ENCODE measurements at regions not wholly inside any gene's neighbourhood (a gene's known extent, or its start where the extent isn't known, plus 50 kb on each side); places are given as distances from the start of the nearest gene placed in this dataset.

DNA sequence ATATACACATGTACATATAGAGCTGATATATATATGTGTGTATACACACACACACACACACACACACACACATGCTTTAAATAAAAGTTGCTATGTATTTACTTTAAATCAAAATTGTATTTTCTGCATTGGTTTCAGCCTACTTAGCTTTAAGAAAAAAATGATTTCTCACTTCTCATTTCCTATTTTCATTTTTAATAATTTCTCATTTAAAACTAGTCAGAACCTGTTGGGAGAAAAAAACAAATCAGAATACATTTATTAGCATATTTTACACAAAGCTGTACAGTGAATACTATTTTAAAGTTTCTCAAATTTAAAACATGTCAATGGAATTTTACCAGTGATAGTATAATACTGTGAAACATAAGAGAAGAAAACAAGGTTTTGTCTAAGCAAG lies 681.8 kb downstream of the CENPC start:
- H3K27ac ChIP-seq: no peak overlapping the region
- TF ChIP-seq POLR2AphosphoS5 (IDR thresholded peaks at IDR 0.05) (no peak), POLR2A (IDR thresholded peaks at IDR 0.05) (no peak)
- TF ChIP-seq, protein P1, sequence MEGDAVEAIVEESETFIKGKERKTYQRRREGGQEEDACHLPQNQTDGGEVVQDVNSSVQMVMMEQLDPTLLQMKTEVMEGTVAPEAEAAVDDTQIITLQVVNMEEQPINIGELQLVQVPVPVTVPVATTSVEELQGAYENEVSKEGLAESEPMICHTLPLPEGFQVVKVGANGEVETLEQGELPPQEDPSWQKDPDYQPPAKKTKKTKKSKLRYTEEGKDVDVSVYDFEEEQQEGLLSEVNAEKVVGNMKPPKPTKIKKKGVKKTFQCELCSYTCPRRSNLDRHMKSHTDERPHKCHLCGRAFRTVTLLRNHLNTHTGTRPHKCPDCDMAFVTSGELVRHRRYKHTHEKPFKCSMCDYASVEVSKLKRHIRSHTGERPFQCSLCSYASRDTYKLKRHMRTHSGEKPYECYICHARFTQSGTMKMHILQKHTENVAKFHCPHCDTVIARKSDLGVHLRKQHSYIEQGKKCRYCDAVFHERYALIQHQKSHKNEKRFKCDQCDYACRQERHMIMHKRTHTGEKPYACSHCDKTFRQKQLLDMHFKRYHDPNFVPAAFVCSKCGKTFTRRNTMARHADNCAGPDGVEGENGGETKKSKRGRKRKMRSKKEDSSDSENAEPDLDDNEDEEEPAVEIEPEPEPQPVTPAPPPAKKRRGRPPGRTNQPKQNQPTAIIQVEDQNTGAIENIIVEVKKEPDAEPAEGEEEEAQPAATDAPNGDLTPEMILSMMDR (IDR thresholded peaks at IDR 0.05 in 8 of 11, conservative IDR thresholded peaks at IDR 0.05 in 3 of 11): no peak
- intact Hi-C loops (cut with DNase I; ENCODE audit: low total_unique reads): no loop called here
- H3K4me3 ChIP-seq: no peak overlapping the region
- no peak for DNase-seq
- no peaks in the 10 kb centered on the region for H3K36me3 ChIP-seq
- peaks cover 0 to 12% (median 3%) of the 10 kb centered on the region in 8 donors for H3K9me3 ChIP-seq
- H3K27me3 ChIP-seq (replicated peaks in 1 of 7): no peaks in the 10 kb centered on the region
- H3K4me1 ChIP-seq: no peaks in the 10 kb centered on the region

DNA sequence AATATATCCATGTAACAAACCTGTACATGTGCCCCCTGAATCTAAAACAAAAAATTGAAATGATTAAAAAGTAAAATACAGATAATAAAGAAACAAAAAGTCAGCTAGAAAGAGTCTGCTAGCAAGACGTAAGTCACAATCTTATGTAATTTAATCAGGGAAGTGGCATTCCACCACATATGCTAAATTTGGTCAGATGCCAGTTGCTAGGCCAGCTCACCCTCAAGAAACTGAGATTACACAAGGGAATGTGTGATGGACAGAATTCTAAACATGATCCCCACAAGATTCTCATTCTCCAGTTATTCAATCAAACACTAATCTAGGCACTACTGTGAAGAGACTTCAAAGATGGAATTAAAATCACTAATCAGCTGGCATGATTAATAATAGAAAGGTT lies 689.3 kb downstream of the CENPC start:
- Histone ChIP-seq H3K4me3 (no peak overlapping the region), H3K27me3 (replicated peaks in 1 of 7) (no peaks in the 10 kb centered on the region), H3K4me1 (no peaks in the 10 kb centered on the region), H3K36me3 (no peaks in the 10 kb centered on the region), H3K27ac (no peak overlapping the region), H3K9me3 (peaks cover 0 to 10% (median 3%) of the 10 kb centered on the region in 8 donors)
- TF ChIP-seq POLR2AphosphoS5 (IDR thresholded peaks at IDR 0.05): no peak
- TF ChIP-seq, protein P1 (IDR thresholded peaks at IDR 0.05 in 8 of 11, conservative IDR thresholded peaks at IDR 0.05 in 3 of 11): no peak
- no peak for TF ChIP-seq POLR2A (IDR thresholded peaks at IDR 0.05)
- 59 to 75% (median 64%) methylated on average over 1 of the region's 1 CpG for WGBS, 5 donors
- intact Hi-C loops (cut with DNase I; ENCODE audit: low total_unique reads): no loop called here
- DNase-seq: no peak

GRCh38 chr4:66853845-66854244 lies 691.5 kb downstream of the CENPC start:
- H3K4me3 ChIP-seq: no peak overlapping the region
- 83 to 95% (median 88%) methylated on average over 3 of the region's 3 CpGs for WGBS, 5 donors
- TF ChIP-seq POLR2AphosphoS5 (IDR thresholded peaks at IDR 0.05) (no peak), POLR2A (IDR thresholded peaks at IDR 0.05) (no peak)
- TF ChIP-seq, protein P1 (IDR thresholded peaks at IDR 0.05 in 8 of 11, conservative IDR thresholded peaks at IDR 0.05 in 3 of 11): no peak
- H3K9me3 ChIP-seq: no peaks in the 10 kb centered on the region
- no peak overlapping the region for H3K27ac ChIP-seq
- H3K36me3 ChIP-seq: no peaks in the 10 kb centered on the region
- intact Hi-C loops (cut with DNase I; ENCODE audit: low total_unique reads): no loop called here
- H3K27me3 ChIP-seq (replicated peaks in 1 of 7): no peaks in the 10 kb centered on the region
- no peaks in the 10 kb centered on the region for H3K4me1 ChIP-seq
- no peak for DNase-seq

GRCh38 chr4:66852843-66853242 lies 692.5 kb downstream of the CENPC start:
- intact Hi-C loops (cut with DNase I; ENCODE audit: low total_unique reads): no loop called here
- H3K27ac ChIP-seq: no peak overlapping the region
- no peaks in the 10 kb centered on the region for H3K36me3 ChIP-seq
- 33 to 51% (median 35%) methylated on average over 2 of the region's 2 CpGs for WGBS, 5 donors
- H3K4me3 ChIP-seq: no peak overlapping the region
- no peak for DNase-seq
- no peaks in the 10 kb centered on the region for H3K4me1 ChIP-seq
- no peaks in the 10 kb centered on the region for H3K27me3 ChIP-seq (replicated peaks in 1 of 7)
- no peak for TF ChIP-seq POLR2A (IDR thresholded peaks at IDR 0.05)
- H3K9me3 ChIP-seq: no peaks in the 10 kb centered on the region

GRCh38 chr4:66849596-66849995 lies 695.7 kb downstream of the CENPC start:
- 9 to 25% (median 14%) methylated on average over 1 of the region's 1 CpG for WGBS, 5 donors
- Histone ChIP-seq H3K4me1 (no peaks in the 10 kb centered on the region), H3K4me3 (no peak overlapping the region), H3K36me3 (no peaks in the 10 kb centered on the region), H3K27ac (no peak overlapping the region), H3K9me3 (no peaks in the 10 kb centered on the region), H3K27me3 (replicated peaks in 1 of 7) (no peaks in the 10 kb centered on the region)
- no peak for TF ChIP-seq POLR2AphosphoS5 (IDR thresholded peaks at IDR 0.05)
- TF ChIP-seq, protein P1 (IDR thresholded peaks at IDR 0.05 in 8 of 11, conservative IDR thresholded peaks at IDR 0.05 in 3 of 11): no peak
- no peak for TF ChIP-seq POLR2A (IDR thresholded peaks at IDR 0.05)
- no peak for DNase-seq
- intact Hi-C loops (cut with DNase I; ENCODE audit: low total_unique reads): no loop called here
